Upper lobe of left lung (tissue), 6 donors: ENCODE measurements at regions not wholly inside any gene's neighbourhood (a gene's known extent, or its start where the extent isn't known, plus 50 kb on each side); places are given as distances from the start of the nearest gene placed in this dataset.
"Not testable (repeated sequence)": the region's sequence is repeated elsewhere in the genome, so short reads cannot be mapped to it uniquely, and the experiment has no call there.

Source experiments
- ATAC-seq, 2 donors: fragments of 200-7000 bp; cut with Tn5 transposase; one replicate each; pipeline ENCODE4 v1.9.1; 2022; ENCODE audit warnings: mild to moderate bottlenecking in 2 of 2, moderate library complexity in 2 of 2; ENCODE audit not compliant: low FRiP score in 2 of 2
- DNase-seq, 2 donors: peaks; one replicate each; pipeline ENCODE4 v3.0.0-alpha.2; 2019 to 2020
- H3K27ac ChIP-seq, 4 donors: fragments of 200-600 bp; sonication (generic); one replicate each; pipeline ENCODE4 v1.5.1; 2016 to 2019
- H3K27me3 ChIP-seq, 4 donors: fragments of 200-600 bp; sonication (generic); one replicate each; pipeline ENCODE4 v1.5.1; 2017 to 2019
- H3K36me3 ChIP-seq, 4 donors: fragments of 200-600 bp; sonication (generic); one replicate each; pipeline ENCODE4 v1.5.1; 2016 to 2019
- H3K4me1 ChIP-seq, 4 donors: fragments of 200-600 bp; sonication (generic); one replicate each; pipeline ENCODE4 v1.5.1; 2018 to 2019
- H3K4me3 ChIP-seq, 4 donors: fragments of 200-600 bp; sonication (generic); one replicate each; pipeline ENCODE4 v1.5.1; 2017 to 2019; ENCODE audit warnings: mild to moderate bottlenecking in 2 of 4, moderate library complexity in 1 of 4
- H3K9me3 ChIP-seq, 4 donors: fragments of 200-600 bp; sonication (generic); one replicate each; pipeline ENCODE4 v1.5.1; 2018 to 2019
- EP300 ChIP-seq, 4 donors: sonication (generic); formaldehyde crosslinking; IDR thresholded peaks; one replicate each; pipeline ENCODE4 v1.5.1; 2017; ENCODE audit warnings: antibody characterized with exemption in 4 of 4, control low read depth in 2 of 4
- POLR2A ChIP-seq, 4 donors: fragments of 450-650 bp; IDR thresholded peaks; one replicate each; pipeline ENCODE4 v1.5.1; 2016 to 2017; ENCODE audit warnings: antibody characterized with exemption in 4 of 4, mild to moderate bottlenecking in 2 of 4
- POLR2AphosphoS5 ChIP-seq, 2 donors: sonication (generic); formaldehyde crosslinking; IDR thresholded peaks; one replicate each; pipeline ENCODE4 v1.5.1; 2017; ENCODE audit warnings: antibody characterized with exemption in 2 of 2
- WGBS, 2 donors: methylation state at CpG; one replicate each; pipeline ENCODE4 v1.1.5; 2017 to 2018; 5-methylcytosine and 5-hydroxymethylcytosine counted together
- TF ChIP-seq, protein P1 (sequence below), 6 experiments: fragments of 450-650 bp in 4 of 6; fragments of 200-600 bp in 2 of 6; sonication (generic) in 2 of 6; IDR thresholded peaks; one replicate each; pipeline ENCODE4 v1.5.1; 2016 to 2019; ENCODE audit warnings: antibody characterized with exemption in 6 of 6
- donor health status: DM: no; HTN: no; CAD: no; lungs with moderate emphysema.
- donor health status: DM: no; HTN: yes; CAD: no; lungs with severe emphysema.

DNA sequence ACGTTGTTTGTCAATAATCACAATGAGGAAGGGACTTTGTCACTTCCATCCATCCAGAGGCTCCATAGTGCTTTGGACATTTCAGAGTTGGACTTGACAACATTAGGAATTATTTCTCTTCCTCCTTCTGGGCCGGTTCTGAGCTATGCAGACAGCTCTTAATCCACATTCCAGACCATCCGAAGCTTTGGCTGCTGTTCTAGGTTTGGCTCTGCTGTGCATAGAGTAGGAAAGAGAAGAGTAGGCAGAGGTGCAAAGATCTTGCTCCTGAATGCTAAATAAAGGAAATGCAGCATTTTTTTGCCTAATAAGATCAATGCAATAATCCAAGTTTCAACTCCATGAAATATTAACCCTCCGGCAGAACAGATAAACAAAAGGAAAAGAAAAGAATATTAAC is 216.3 kb upstream of the PRNP start:
- Histone ChIP-seq H3K4me1 (no peaks in the 10 kb centered on the region), H3K27me3 (no peaks in the 10 kb centered on the region), H3K9me3 (no peaks in the 10 kb centered on the region), H3K4me3 (no peak overlapping the region), H3K36me3 (no peaks in the 10 kb centered on the region), H3K27ac (no peak overlapping the region)
- ATAC-seq: no peak
- DNase-seq: no peak
- WGBS, 2 donors: 45 to 47% methylated on average over 4 of the region's 4 CpGs
- TF ChIP-seq, protein P1, sequence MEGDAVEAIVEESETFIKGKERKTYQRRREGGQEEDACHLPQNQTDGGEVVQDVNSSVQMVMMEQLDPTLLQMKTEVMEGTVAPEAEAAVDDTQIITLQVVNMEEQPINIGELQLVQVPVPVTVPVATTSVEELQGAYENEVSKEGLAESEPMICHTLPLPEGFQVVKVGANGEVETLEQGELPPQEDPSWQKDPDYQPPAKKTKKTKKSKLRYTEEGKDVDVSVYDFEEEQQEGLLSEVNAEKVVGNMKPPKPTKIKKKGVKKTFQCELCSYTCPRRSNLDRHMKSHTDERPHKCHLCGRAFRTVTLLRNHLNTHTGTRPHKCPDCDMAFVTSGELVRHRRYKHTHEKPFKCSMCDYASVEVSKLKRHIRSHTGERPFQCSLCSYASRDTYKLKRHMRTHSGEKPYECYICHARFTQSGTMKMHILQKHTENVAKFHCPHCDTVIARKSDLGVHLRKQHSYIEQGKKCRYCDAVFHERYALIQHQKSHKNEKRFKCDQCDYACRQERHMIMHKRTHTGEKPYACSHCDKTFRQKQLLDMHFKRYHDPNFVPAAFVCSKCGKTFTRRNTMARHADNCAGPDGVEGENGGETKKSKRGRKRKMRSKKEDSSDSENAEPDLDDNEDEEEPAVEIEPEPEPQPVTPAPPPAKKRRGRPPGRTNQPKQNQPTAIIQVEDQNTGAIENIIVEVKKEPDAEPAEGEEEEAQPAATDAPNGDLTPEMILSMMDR (IDR thresholded peaks at IDR 0.05): no peak
- TF ChIP-seq POLR2AphosphoS5 (IDR thresholded peaks at IDR 0.05): no peak
- no peak for TF ChIP-seq EP300 (IDR thresholded peaks at IDR 0.05)
- TF ChIP-seq POLR2A (IDR thresholded peaks at IDR 0.05): no peak

DNA sequence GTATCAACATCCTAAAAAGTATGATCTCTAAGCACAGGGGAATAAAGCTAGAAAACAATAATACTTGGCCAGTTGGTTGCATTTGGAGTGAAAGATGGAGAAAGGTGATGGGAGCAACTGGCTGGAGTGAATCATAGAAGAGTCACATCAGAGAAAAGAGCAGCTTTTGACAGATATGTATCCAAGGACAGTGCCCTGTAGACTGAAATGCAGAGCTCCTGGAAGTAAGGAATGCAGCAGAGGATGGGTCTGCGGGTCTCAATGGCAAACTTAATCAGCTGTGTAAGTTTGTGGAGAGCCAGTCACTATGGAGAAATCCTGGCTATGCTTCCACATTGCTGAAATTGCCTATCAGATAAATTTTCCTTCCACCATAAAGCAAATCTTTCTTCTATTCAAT is 218.1 kb upstream of the PRNP start:
- Histone ChIP-seq H3K9me3 (no peaks in the 10 kb centered on the region), H3K4me1 (no peaks in the 10 kb centered on the region), H3K36me3 (no peaks in the 10 kb centered on the region), H3K27me3 (no peaks in the 10 kb centered on the region), H3K27ac (no peak overlapping the region), H3K4me3 (no peak overlapping the region)
- TF ChIP-seq POLR2AphosphoS5 (IDR thresholded peaks at IDR 0.05) (no peak), POLR2A (IDR thresholded peaks at IDR 0.05) (no peak), EP300 (IDR thresholded peaks at IDR 0.05) (no peak)
- TF ChIP-seq, protein P1 (IDR thresholded peaks at IDR 0.05): no peak
- ATAC-seq (no peak), DNase-seq (no peak)
- WGBS, 2 donors: 79 to 92% methylated on average over 1 of the region's 1 CpG

DNA sequence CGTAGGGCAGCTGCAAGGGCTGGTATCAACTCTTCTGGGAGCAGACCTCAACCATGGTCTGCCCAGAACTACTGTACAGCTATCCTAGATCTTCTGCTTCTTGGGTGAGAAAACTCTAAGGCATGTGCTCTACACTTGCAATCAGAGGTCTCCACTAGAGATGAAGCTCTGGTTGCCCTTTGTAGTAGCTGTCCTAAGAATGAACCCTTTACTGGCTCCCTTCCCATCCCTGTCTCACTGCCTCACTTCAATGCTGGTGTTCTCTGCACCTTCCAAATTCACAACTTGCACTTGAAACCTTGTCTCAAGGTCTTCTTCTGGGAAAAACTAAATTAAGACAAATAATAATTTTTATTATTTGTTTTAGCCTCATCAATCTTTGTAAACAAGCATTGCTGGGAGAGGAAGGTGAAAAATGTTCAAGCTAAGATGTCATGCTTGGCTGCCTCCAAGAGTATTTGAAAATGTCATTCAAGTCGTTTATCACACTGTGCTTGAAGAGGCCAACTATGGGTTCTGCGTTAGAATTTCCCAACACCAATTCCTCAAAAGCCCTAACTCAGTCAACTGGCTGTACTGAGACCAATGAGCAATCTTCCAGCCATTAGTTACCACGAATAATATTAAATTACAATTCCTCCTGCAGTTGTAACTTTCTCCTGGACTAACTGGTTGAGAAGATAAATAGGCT is 216.9 kb upstream of the ADRA1D start:
- WGBS, 2 donors: 55 to 62% methylated on average over 4 of the region's 4 CpGs
- ATAC-seq (no peak), DNase-seq (no peak)
- H3K27me3 ChIP-seq: no peaks in the 10 kb centered on the region
- no peaks in the 10 kb centered on the region for H3K36me3 ChIP-seq
- no peaks in the 10 kb centered on the region for H3K4me1 ChIP-seq
- H3K4me3 ChIP-seq: no peak overlapping the region
- H3K9me3 ChIP-seq: no peaks in the 10 kb centered on the region
- no peak overlapping the region for H3K27ac ChIP-seq
- TF ChIP-seq, protein P1 (IDR thresholded peaks at IDR 0.05): no peak
- TF ChIP-seq EP300 (IDR thresholded peaks at IDR 0.05) (no peak), POLR2AphosphoS5 (IDR thresholded peaks at IDR 0.05) (no peak), POLR2A (IDR thresholded peaks at IDR 0.05) (no peak)

DNA sequence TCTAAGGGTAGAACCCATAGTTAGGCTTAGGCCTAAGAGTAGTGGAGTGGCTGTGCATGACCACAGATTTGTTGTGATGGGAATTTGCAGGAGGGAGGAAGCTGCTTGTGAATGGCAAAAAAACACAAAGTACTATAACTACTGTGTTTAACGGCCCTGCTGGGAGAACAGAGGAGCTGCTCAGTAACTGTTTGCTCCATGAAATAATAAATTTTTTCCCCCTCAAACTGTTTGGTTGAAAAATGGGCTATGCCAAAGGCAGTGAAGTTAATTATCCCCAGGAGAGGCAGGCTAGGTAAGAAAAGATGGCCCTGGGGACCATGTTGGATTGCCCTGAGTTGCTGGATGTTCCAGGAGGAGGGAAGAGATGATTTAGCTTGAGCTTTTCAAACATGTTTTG is 216.1 kb upstream of the ADRA1D start:
- Histone ChIP-seq H3K4me1 (no peaks in the 10 kb centered on the region), H3K4me3 (no peak overlapping the region), H3K36me3 (no peaks in the 10 kb centered on the region), H3K27ac (no peak overlapping the region), H3K9me3 (no peaks in the 10 kb centered on the region), H3K27me3 (no peaks in the 10 kb centered on the region)
- WGBS, 2 donors: 75 to 87% methylated on average over 1 of the region's 1 CpG
- no peak for TF ChIP-seq POLR2AphosphoS5 (IDR thresholded peaks at IDR 0.05)
- no peak for TF ChIP-seq POLR2A (IDR thresholded peaks at IDR 0.05)
- TF ChIP-seq EP300 (IDR thresholded peaks at IDR 0.05): no peak
- no peak for ATAC-seq
- DNase-seq: no peak

DNA sequence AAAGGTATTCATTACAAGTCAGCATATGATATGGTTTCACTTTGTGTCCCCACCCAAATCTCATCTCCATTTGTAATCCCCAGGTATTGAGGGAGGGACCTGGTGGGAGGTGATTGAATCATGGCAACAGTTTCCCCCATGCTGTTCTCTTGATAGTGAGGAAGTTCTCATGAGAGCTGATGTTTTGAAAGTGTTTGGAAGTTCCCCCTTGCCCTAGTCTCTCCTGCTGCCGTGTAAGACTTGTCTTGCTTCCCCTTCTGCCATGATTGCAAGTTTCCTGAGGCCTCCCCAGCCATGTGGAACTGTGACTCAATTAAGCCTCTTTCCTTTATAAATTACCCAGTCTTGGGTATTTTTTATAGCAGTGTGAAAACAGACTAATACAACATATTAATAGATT is 213.7 kb upstream of the ADRA1D start:
- ATAC-seq, H3K4me3 ChIP-seq, H3K4me1 ChIP-seq, H3K27ac ChIP-seq, H3K27me3 ChIP-seq, H3K36me3 ChIP-seq, H3K9me3 ChIP-seq: not testable (repeated sequence)
- peak in 1 of 2 donors; percentile 21 for DNase-seq
- 47 to 64% methylated on average over 1 of the region's 1 CpG for WGBS, 2 donors

DNA sequence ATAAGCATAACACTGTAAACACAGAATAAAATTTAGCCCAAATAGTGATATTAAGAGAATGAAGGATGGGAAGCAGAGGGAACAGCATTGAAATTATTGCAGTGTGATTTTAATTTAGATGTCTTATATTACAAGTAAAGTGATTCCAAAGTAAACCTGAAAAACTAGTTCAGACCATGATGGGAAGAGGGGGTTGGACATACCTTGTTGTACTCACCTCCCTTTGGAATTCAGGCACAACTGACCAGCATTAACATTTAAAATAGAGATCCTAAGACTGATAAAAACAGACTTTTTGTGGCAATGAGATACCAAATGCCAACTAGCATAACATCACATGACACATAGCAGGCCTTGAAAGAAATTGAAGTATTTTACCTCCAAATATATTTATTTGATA is 210.0 kb upstream of the ADRA1D start:
- Histone ChIP-seq H3K9me3 (no peaks in the 10 kb centered on the region), H3K4me1 (no peaks in the 10 kb centered on the region), H3K4me3 (no peak overlapping the region), H3K27me3 (no peaks in the 10 kb centered on the region), H3K36me3 (no peaks in the 10 kb centered on the region), H3K27ac (no peak overlapping the region)
- TF ChIP-seq POLR2A (IDR thresholded peaks at IDR 0.05): no peak
- TF ChIP-seq POLR2AphosphoS5 (IDR thresholded peaks at IDR 0.05): no peak
- no peak for TF ChIP-seq EP300 (IDR thresholded peaks at IDR 0.05)
- TF ChIP-seq, protein P1 (IDR thresholded peaks at IDR 0.05): no peak
- ATAC-seq: no peak
- DNase-seq: no peak
